ENCODE measurements at regions not wholly inside any gene's neighbourhood (a gene's known extent, or its start where the extent isn't known, plus 50 kb on each side); places are given as distances from the start of the nearest gene placed in this dataset.

GRCh38 chr2:215540658-215541057, 104.8 kb upstream of the FN1 start:
- Histone ChIP-seq H3K4me3 (ENCODE audit: low read depth in 2 of 2, low read length in 2 of 2) (no peak overlapping the region), H3K4me1 (ENCODE audit: control insufficient read depth, insufficient read depth, low read length) (no peaks in the 10 kb centered on the region), H3K27ac (ENCODE audit: low read length) (no peak overlapping the region), H3K36me3 (ENCODE audit: control insufficient read depth, insufficient read depth, low read length) (no peaks in the 10 kb centered on the region; the same call in 1 of the 2 replicates), H3K27me3 (ENCODE audit: control insufficient read depth, insufficient read depth, low read length) (no peaks in the 10 kb centered on the region), H3K9me3 (ENCODE audit: control insufficient read depth, insufficient read depth, low read depth, low read length) (no peaks in the 10 kb centered on the region)
- BruUV-seq (replicated peaks) = no TSS peak
- intact Hi-C loops (cut with micrococcal nuclease; ENCODE audit: unreplicated experiment) = no loop called here
- in situ Hi-C loops (cut with HindIII; ENCODE audit: low pct_unique_long_range_greater_than_20kb, low sequenced_read_pairs) = no loop called here
- ATAC-seq (no peak), DNase-seq (ENCODE audit: low read depth, low spot score) (no peak)
- CTCF ChIA-PET = no interaction called here
- TF ChIP-seq CTCF (IDR thresholded peaks at IDR 0.05) (no peak), SIN3A (IDR thresholded peaks at IDR 0.05; ENCODE audit: borderline replicate concordance, insufficient read depth, low read depth, low read length) (no peak), TCF7L2 (IDR thresholded peaks at IDR 0.05; ENCODE audit: low read depth, low read length) (no peak), POLR2AphosphoS5 (IDR thresholded peaks at IDR 0.05; ENCODE audit: low read depth, low read length) (no peak), REST (IDR thresholded peaks at IDR 0.05; ENCODE audit: insufficient read depth in 1 of 2, low read depth in 2 of 2, low read length in 1 of 2) (no peak)
- POLR2A ChIA-PET = no interaction called here

- H3K27ac ChIP-seq (ENCODE audit: low read length) = no peak overlapping the region
- DNase-seq (ENCODE audit: low read depth, low spot score) (no peak), ATAC-seq (no peak)
- TF ChIP-seq CTCF (IDR thresholded peaks at IDR 0.05) = no peak
- TF ChIP-seq SIN3A (IDR thresholded peaks at IDR 0.05; ENCODE audit: borderline replicate concordance, insufficient read depth, low read depth, low read length) = no peak
- no peak for TF ChIP-seq REST (IDR thresholded peaks at IDR 0.05; ENCODE audit: insufficient read depth in 1 of 2, low read depth in 2 of 2, low read length in 1 of 2)
- no peak overlapping the region for H3K4me3 ChIP-seq (ENCODE audit: low read depth in 2 of 2, low read length in 2 of 2)
- BruUV-seq (replicated peaks) = no TSS peak
- H3K9me3 ChIP-seq (ENCODE audit: control insufficient read depth, insufficient read depth, low read depth, low read length) = no peaks in the 10 kb centered on the region
- H3K36me3 ChIP-seq (ENCODE audit: control insufficient read depth, insufficient read depth, low read length) = no peaks in the 10 kb centered on the region
- ChIA-PET POLR2A (no interaction called here), CTCF (no interaction called here)
- intact Hi-C loops (cut with micrococcal nuclease; ENCODE audit: unreplicated experiment) (no loop called here), in situ Hi-C loops (cut with HindIII; ENCODE audit: low pct_unique_long_range_greater_than_20kb, low sequenced_read_pairs) (no loop called here)
- H3K27me3 ChIP-seq (ENCODE audit: control insufficient read depth, insufficient read depth, low read length) = no peaks in the 10 kb centered on the region
- no peaks in the 10 kb centered on the region for H3K4me1 ChIP-seq (ENCODE audit: control insufficient read depth, insufficient read depth, low read length)
Measured at GRCh38 chr2:215537611-215538010, 101.7 kb upstream of the FN1 start.
